HEK293T (cell line): ENCODE measurements at regions not wholly inside any gene's neighbourhood (a gene's known extent, or its start where the extent isn't known, plus 50 kb on each side); places are given as distances from the start of the nearest gene placed in this dataset.
A peak's percentile ranks its signal among the peaks of the same experiment; 100 is the strongest.

Source experiments
- CTCF ChIA-PET: fragments of 350-600 bp; formaldehyde crosslinking; extraction: SDS; loops from one replicate; lab custom pipeline; 2021; ENCODE audit warnings: antibody characterized with exemption, inconsistent platforms; lab: Yijun Ruan, JAX
- POLR2A ChIA-PET: fragments of 350-600 bp; formaldehyde crosslinking; extraction: SDS; loops from one replicate; lab custom pipeline; 2020; ENCODE audit warnings: antibody characterized with exemption, inconsistent platforms; lab: Yijun Ruan, JAX
- DNase-seq: peaks from one replicate; pipeline ENCODE4 v3.0.0; 2012; ENCODE audit warnings: mixed read lengths; ENCODE audit errors: extremely low spot score
- ARNT ChIP-seq: fragments of 450-650 bp; IDR thresholded peaks from 2 replicates; pipeline ENCODE4 v1.6.1; 2017; ENCODE audit warnings: mild to moderate bottlenecking
- BHLHE40 ChIP-seq: fragments of 450-650 bp; IDR thresholded peaks from 2 replicates; pipeline ENCODE4 v1.6.1; 2016; ENCODE audit warnings: mild to moderate bottlenecking, moderate library complexity, borderline replicate concordance
- CTBP1 ChIP-seq: fragments of 450-650 bp; IDR thresholded peaks from 2 replicates; pipeline ENCODE4 v1.6.1; 2016; ENCODE audit warnings: borderline replicate concordance
- ELF4 ChIP-seq: fragments of 450-650 bp; IDR thresholded peaks from 2 replicates; pipeline ENCODE4 v1.6.1; 2017; ENCODE audit warnings: antibody characterized with exemption
- FOXA1 ChIP-seq: fragments of 450-650 bp; IDR thresholded peaks from 2 replicates; pipeline ENCODE4 v1.6.1; 2016; ENCODE audit warnings: mild to moderate bottlenecking
- FOXK2 ChIP-seq: fragments of 450-650 bp; IDR thresholded peaks from 2 replicates; pipeline ENCODE4 v1.6.1; 2016; ENCODE audit warnings: mild to moderate bottlenecking
- FOXM1 ChIP-seq: fragments of 450-650 bp; IDR thresholded peaks from 2 replicates; pipeline ENCODE4 v1.6.1; 2017; ENCODE audit warnings: mild to moderate bottlenecking, borderline replicate concordance
- HDGF ChIP-seq: fragments of 450-650 bp; IDR thresholded peaks from 2 replicates; pipeline ENCODE4 v1.6.1; 2017; ENCODE audit warnings: antibody characterized with exemption, borderline replicate concordance
- L3MBTL2 ChIP-seq: fragments of 450-650 bp; conservative IDR thresholded peaks from 2 replicates; pipeline ENCODE4 v1.6.1; 2016; ENCODE audit warnings: mild to moderate bottlenecking
- LEF1 ChIP-seq: fragments of 450-650 bp; IDR thresholded peaks from 2 replicates; pipeline ENCODE4 v1.6.1; 2017; ENCODE audit warnings: mild to moderate bottlenecking, borderline replicate concordance
- NFRKB ChIP-seq: fragments of 450-650 bp; IDR thresholded peaks from 2 replicates; pipeline ENCODE4 v1.6.1; 2016; ENCODE audit warnings: mild to moderate bottlenecking, moderate library complexity
- PKNOX1 ChIP-seq: fragments of 450-650 bp; IDR thresholded peaks from 2 replicates; pipeline ENCODE4 v1.6.1; 2016
- SP1 ChIP-seq: fragments of 450-650 bp; IDR thresholded peaks from 2 replicates; pipeline ENCODE4 v1.6.1; 2017
- SUZ12 ChIP-seq: fragments of 450-650 bp; IDR thresholded peaks from 2 replicates; pipeline ENCODE4 v1.6.1; 2016; ENCODE audit warnings: mild to moderate bottlenecking
- TARDBP ChIP-seq: fragments of 450-650 bp; IDR thresholded peaks from 2 replicates; pipeline ENCODE4 v1.6.1; 2016
- ZNF384 ChIP-seq: fragments of 450-650 bp; IDR thresholded peaks from 2 replicates; pipeline ENCODE4 v1.6.1; 2016

GRCh38 chr13:30827578-30827925 is 78.5 kb upstream of the MEDAG start:
- no peak for TF ChIP-seq LEF1
- no peak for TF ChIP-seq FOXA1
- no peak for TF ChIP-seq ARNT
- no peak for TF ChIP-seq HDGF
- TF ChIP-seq FOXM1, result no peak
- TF ChIP-seq BHLHE40, result no peak
- no peak for TF ChIP-seq ZNF384
- no peak for TF ChIP-seq PKNOX1
- no peak for TF ChIP-seq SP1
- TF ChIP-seq FOXK2, result no peak
- TF ChIP-seq TARDBP, result no peak
- no peak for TF ChIP-seq ELF4
- no peak for TF ChIP-seq CTBP1
- TF ChIP-seq L3MBTL2, result no peak
- TF ChIP-seq NFRKB, result no peak
- no peak for TF ChIP-seq SUZ12
- POLR2A ChIA-PET, result no interaction called here
- DNase-seq, result no peak
- CTCF ChIA-PET, result no interaction called here

- ChIA-PET POLR2A (no interaction called here), CTCF (no interaction called here)
- no peak for DNase-seq
- no peak for TF ChIP-seq SUZ12
Observed at GRCh38 chr13:30829145-30829832, 76.8 kb upstream of the MEDAG start.

- ChIA-PET POLR2A (interaction anchor here (0.7 kb wide), 1 partner anchor 303 kb away, joined by 3 read pairs; no protein-coding TSS in a partner anchor), CTCF (no interaction called here)
- DNase-seq, result no peak
- TF ChIP-seq FOXM1 (no peak), TARDBP (no peak), SUZ12 (no peak), HDGF (no peak), FOXA1 (no peak), CTBP1 (no peak), PKNOX1 (no peak)
Observed at GRCh38 chr13:30829833-30830637, 76.0 kb upstream of the MEDAG start.

- TF ChIP-seq L3MBTL2, result no peak
- no peak for TF ChIP-seq ELF4
- ChIA-PET POLR2A (no interaction called here), CTCF (no interaction called here)
- no peak for DNase-seq
Observed at GRCh38 chr13:30830638-30830965, 75.5 kb upstream of the MEDAG start.

GRCh38 chr13:30831515-30831914 is 74.6 kb upstream of the MEDAG start:
- POLR2A ChIA-PET, result no interaction called here
- CTCF ChIA-PET, result no interaction called here
- no peak for DNase-seq
- no peak for TF ChIP-seq SP1
- no peak for TF ChIP-seq SUZ12
- TF ChIP-seq ZNF384, result no peak
- no peak for TF ChIP-seq HDGF
- TF ChIP-seq PKNOX1, result no peak
- TF ChIP-seq FOXM1, result no peak

GRCh38 chr13:30832377-30832776 is 73.7 kb upstream of the MEDAG start:
- ChIA-PET CTCF (no interaction called here), POLR2A (no interaction called here)
- DNase-seq, result no peak
- TF ChIP-seq SUZ12 (no peak), ELF4 (no peak), CTBP1 (no peak), L3MBTL2 (no peak)

- peak; percentile 84 for DNase-seq
- ChIA-PET CTCF (no interaction called here), POLR2A (no interaction called here)
- TF ChIP-seq FOXA1, result no peak
- TF ChIP-seq CTBP1, result 0 out of 2 replicates have a peak, but pooled peaks have one; percentile 12
- peak; percentile 36; the same call in 1 of the 2 replicates for TF ChIP-seq PKNOX1
- no peak for TF ChIP-seq L3MBTL2
Observed at GRCh38 chr13:30832845-30833332, 73.2 kb upstream of the MEDAG start.
